BE2C (cell line): ENCODE measurements at regions not wholly inside any gene's neighbourhood (a gene's known extent, or its start where the extent isn't known, plus 50 kb on each side); places are given as distances from the start of the nearest gene placed in this dataset.
A peak's percentile ranks its signal among the peaks of the same experiment; 100 is the strongest.
"Not testable (repeated sequence)": the region's sequence is repeated elsewhere in the genome, so short reads cannot be mapped to it uniquely, and the experiment has no call there.

Source experiments
- DNase-seq: peaks from one replicate; pipeline ENCODE4 v3.0.0-alpha.2; 2020
- H3K27me3 ChIP-seq: fragments of 250-450 bp; sonication (Bioruptor Pico); 2 replicates; pipeline ENCODE4 v1.5.1; 2020; ENCODE audit warnings: mild to moderate bottlenecking
- H3K36me3 ChIP-seq: fragments of 250-450 bp; sonication (Bioruptor Pico); 2 replicates; pipeline ENCODE4 v1.5.1; 2020; ENCODE audit warnings: mild to moderate bottlenecking
- H3K4me1 ChIP-seq: fragments of 250-450 bp; sonication (Bioruptor Pico); 2 replicates; pipeline ENCODE4 v1.5.1; 2020
- H3K4me3 ChIP-seq: 2 replicates; pipeline ENCODE4 v1.5.1; 2011; ENCODE audit warnings: low read depth, low read length
- H3K9me3 ChIP-seq: fragments of 250-450 bp; sonication (Bioruptor Pico); 2 replicates; pipeline ENCODE4 v1.5.1; 2020
- TF ChIP-seq, protein P1 (sequence below): IDR thresholded peaks from 2 replicates; pipeline ENCODE4 v1.5.1; 2012; ENCODE audit warnings: mild to moderate bottlenecking, low read depth, low read length

- Histone ChIP-seq H3K4me1 (no peaks in the 10 kb centered on the region), H3K36me3 (no peaks in the 10 kb centered on the region), H3K4me3 (no peak overlapping the region), H3K27me3 (no peaks in the 10 kb centered on the region), H3K9me3 (no peaks in the 10 kb centered on the region)
- TF ChIP-seq, protein P1, sequence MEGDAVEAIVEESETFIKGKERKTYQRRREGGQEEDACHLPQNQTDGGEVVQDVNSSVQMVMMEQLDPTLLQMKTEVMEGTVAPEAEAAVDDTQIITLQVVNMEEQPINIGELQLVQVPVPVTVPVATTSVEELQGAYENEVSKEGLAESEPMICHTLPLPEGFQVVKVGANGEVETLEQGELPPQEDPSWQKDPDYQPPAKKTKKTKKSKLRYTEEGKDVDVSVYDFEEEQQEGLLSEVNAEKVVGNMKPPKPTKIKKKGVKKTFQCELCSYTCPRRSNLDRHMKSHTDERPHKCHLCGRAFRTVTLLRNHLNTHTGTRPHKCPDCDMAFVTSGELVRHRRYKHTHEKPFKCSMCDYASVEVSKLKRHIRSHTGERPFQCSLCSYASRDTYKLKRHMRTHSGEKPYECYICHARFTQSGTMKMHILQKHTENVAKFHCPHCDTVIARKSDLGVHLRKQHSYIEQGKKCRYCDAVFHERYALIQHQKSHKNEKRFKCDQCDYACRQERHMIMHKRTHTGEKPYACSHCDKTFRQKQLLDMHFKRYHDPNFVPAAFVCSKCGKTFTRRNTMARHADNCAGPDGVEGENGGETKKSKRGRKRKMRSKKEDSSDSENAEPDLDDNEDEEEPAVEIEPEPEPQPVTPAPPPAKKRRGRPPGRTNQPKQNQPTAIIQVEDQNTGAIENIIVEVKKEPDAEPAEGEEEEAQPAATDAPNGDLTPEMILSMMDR, result no peak
- DNase-seq, result no peak
Observed at GRCh38 chr10:3559527-3559926, 225.5 kb downstream of the KLF6 start.

- Histone ChIP-seq H3K4me1 (no peaks in the 10 kb centered on the region), H3K4me3 (no peak overlapping the region), H3K9me3 (no peaks in the 10 kb centered on the region), H3K36me3 (no peaks in the 10 kb centered on the region), H3K27me3 (no peaks in the 10 kb centered on the region)
- TF ChIP-seq, protein P1, result no peak
- DNase-seq, result no peak
Observed at GRCh38 chr10:3559011-3559410, 226.0 kb downstream of the KLF6 start.

GRCh38 chr10:3556191-3557017, 228.6 kb downstream of the KLF6 start:
- DNase-seq, H3K27me3 ChIP-seq, H3K36me3 ChIP-seq, H3K4me1 ChIP-seq, H3K9me3 ChIP-seq: not testable (repeated sequence)
- peak overlapping the region; percentile 27 for H3K4me3 ChIP-seq

GRCh38 chr10:3554121-3554522, 230.9 kb downstream of the KLF6 start:
- no peak overlapping the region for H3K4me3 ChIP-seq

GRCh38 chr10:3552281-3552680, 232.7 kb downstream of the KLF6 start:
- DNase-seq, result no peak
- Histone ChIP-seq H3K9me3 (no peaks in the 10 kb centered on the region), H3K27me3 (no peaks in the 10 kb centered on the region), H3K36me3 (no peaks in the 10 kb centered on the region), H3K4me1 (no peaks in the 10 kb centered on the region), H3K4me3 (no peak overlapping the region)
- TF ChIP-seq, protein P1, result no peak

More at GRCh38 chr10:3554121-3554522, 230.9 kb downstream of the KLF6 start:
- no peak for DNase-seq
- H3K4me1 ChIP-seq, result no peaks in the 10 kb centered on the region
- TF ChIP-seq, protein P1, result no peak
- no peaks in the 10 kb centered on the region for H3K27me3 ChIP-seq
- no peaks in the 10 kb centered on the region for H3K9me3 ChIP-seq
- H3K36me3 ChIP-seq, result no peaks in the 10 kb centered on the region

GRCh38 chr10:3551761-3552160, 233.2 kb downstream of the KLF6 start:
- Histone ChIP-seq H3K4me1 (no peaks in the 10 kb centered on the region), H3K4me3 (no peak overlapping the region), H3K27me3 (no peaks in the 10 kb centered on the region), H3K36me3 (no peaks in the 10 kb centered on the region), H3K9me3 (no peaks in the 10 kb centered on the region)
- TF ChIP-seq, protein P1, result no peak
- DNase-seq, result no peak
